ENCODE measurements at regions not wholly inside any gene's neighbourhood (a gene's known extent, or its start where the extent isn't known, plus 50 kb on each side); places are given as distances from the start of the nearest gene placed in this dataset.

DNA sequence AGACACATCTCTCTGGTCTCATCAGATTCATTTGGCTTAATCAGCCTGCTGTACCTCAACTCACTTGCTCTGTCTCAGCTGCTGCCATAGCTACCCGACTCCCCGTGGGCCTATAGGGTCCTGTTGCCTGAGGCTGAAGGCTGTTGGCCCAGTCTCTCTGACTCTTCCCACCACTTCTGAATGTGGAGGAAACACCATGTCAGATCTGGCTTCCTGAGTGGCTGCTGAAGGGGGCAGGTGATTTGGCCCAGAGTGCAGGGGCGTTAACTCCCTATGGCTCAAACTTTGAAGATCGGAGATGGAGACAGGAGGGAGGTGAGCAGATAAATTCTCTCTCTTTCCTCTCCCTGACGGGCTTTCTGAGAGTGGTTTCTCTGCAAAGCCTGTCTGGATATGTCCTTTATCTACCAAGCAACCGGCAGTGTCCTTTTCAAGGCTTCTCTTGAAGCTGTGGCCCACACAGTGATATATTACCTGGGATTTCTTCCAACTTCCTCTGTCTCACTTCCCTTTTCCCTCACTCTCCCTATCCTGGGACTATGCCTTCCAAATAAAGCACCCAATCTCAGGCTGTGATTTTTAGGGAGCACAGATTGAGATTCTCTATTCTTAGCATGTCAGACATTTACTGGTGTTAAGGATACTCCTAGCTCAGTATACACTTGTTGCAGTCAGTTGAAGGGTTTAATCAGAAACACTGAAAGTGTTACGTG is 334.9 kb upstream of the TBC1D5 start:
- DNase-seq, result no peak

DNA sequence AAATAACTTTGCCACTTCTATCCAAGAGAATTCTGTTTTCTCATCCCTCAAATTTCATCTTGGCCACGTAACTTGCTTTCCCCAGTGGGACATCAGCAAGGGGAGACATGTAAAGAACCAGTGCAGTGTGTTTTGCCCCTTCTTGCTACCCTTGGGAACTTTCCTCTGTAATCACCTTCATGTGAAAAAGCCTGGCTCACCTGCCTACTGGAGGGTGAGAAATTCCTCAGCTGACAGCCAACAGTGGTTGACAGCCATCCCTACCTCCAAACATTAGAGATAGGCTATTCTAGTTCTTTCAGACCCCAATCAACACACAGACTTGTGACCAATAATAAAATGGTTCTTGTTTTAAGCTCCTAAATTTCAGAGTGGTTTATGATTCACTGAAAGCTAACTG is 333.9 kb upstream of the TBC1D5 start:
- DNase-seq, result no peak

DNA sequence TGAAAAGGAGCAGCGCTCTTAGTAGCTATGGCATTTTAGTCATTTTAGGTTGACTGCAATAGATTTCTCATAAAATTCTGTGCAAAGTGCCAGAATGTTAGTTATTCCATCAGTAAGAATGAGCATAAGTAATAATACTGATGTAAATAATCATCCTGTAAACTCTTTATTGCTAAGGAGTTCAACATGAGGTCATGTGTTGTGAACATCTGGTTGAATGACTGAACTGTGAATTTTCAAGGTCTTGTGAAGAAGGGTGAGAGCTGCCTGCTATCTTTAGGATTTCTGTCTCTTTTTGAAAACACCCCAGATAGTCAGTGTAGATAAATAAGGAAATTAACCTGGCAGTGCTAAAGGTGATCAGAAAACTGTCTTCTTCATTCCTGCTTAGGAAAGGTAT is 333.4 kb upstream of the TBC1D5 start:
- DNase-seq, result no peak

DNA sequence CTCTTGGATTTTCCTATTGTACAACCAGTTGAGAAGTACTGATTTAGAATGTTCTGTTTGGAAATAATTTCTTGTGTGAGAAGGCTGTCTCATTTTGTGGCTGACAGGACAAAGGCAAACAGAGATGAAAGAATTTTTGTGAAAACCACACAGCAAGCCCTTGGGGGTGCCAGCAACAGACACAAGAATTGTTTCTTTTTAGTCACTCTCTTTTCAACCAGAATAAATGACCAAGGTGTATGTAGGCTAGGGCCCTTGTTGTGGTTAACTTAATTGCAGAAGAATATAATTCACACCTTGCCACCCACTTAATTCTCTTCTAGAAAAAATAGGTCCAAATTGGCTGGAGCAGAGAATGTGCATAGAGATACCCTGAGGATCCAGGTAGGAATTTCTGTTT is 329.4 kb upstream of the TBC1D5 start:
- no peak for DNase-seq

DNA sequence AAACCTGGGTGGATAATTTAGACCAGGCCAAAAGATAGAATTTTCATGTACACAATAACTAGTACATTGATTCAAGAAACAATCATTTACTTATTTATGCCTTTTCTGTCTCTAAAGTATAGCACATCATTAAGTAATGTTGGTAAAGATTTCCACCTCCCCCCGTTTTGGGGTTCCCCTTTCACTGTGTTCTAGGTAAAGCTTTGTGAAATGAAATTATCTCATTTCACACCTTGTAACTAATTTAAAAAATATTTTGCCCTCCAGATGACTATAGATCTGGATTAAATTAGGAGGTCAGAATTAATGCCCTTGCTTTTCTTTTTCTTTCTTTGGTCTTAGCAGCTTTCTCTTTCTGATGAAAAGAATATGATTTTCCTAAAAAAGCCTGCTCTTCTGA is 328.5 kb upstream of the TBC1D5 start:
- DNase-seq, result no peak

DNA sequence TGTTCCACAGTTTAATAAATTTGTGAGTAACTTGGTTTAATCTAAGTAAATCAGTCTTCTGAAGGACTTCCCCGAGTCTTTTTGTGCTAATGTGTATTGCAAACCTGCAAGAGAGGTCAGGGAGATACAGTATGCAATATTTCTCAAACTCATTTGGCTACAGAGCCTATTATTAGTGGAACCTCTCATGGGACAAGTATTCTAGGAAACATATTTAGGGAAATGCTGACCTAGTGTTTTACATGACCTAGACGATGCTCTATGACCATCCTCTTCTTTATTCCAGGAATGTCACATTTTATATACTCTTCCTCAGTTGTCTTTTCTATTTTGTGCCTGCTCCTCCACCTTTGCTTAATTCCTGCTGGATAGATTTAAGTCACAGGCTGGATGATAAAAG is 327.8 kb upstream of the TBC1D5 start:
- DNase-seq, result no peak

DNA sequence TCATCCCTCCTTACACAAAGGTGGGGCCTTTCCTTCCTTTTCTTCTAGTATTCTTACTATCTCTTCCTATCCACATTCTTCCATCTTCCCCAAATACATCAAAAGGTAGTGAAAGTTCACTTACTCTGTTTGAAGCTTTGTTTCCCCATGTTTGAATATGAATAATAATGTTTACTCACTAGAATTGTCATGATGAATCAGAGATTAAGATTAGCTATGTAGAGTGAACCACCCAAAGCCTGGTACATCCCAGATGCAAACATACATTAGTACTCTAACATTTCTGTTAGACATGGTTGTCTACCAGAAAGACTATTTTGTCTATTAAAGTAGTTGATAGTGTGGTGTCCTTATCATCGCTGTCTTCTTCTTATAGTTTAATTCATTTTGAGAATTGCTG is 327.1 kb upstream of the TBC1D5 start:
- no peak for DNase-seq

DNA sequence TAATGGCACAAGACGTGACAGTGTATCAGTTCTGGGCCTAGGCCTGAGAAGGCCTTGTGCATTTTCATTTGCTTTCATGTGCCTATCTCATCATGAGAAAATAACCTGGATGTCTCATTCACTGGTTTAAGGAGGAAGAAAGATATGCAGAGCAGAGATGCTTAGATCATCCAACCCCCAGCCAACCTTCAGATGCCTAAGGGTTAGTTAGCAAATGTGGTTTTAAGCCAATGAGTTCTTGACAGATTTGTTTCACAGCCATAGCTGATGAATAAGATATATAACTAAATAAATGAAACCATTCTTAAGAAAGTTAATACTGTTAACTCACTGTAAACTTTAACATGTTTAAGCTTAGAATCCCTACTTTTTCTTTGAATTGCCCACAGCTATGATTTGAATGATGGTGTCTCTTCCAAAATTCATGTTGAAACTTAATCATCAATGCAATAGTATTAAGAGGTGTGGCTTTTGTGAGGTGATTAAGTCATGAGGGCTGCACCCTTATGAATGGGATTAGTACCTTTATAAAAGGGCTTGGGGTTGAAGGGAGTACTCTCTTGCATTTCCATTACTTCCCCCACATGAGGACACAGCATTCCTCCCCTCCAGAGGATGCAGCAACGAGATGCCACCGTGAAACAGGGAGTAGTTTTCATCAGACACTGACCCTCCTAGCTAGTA is 324.6 kb upstream of the TBC1D5 start:
- no peak for DNase-seq

DNA sequence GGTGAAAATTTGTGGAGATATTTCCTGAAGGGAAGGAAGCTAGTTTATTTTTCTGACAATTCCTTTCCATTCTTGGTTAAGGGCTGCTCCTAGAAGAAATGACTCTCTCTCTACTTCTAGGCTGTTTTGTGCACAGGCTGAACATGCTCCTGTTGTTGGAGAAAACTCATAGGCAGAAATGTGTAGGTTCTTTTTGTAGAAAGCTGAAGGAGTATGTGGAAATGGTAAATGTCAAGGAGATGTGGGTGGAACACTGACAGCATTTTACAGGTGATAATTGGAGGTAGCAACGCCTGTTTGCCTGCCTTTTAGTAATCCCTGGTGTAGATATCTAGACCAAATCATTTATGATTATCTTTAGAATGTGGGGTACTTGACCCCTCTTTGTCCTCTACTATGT is 322.2 kb upstream of the TBC1D5 start:
- no peak for DNase-seq

DNA sequence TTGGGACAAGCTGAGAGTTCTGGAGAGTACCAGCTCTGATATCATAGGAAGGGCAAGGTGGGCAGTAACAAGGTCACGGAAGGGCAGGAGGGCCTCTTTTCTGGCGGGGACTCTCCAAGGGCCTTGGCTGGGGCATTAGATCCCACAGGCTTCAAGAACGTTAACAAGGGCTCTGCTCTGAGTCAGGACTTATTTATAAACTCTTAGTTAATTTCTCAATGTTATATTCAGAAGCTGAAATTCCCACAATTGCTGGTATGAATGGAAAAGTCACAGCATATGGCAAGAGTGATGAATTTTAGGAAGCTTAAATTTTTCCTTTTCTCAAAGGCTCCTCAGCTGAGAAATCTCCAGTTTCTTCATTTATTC is 320.2 kb upstream of the TBC1D5 start:
- no peak for DNase-seq

DNA sequence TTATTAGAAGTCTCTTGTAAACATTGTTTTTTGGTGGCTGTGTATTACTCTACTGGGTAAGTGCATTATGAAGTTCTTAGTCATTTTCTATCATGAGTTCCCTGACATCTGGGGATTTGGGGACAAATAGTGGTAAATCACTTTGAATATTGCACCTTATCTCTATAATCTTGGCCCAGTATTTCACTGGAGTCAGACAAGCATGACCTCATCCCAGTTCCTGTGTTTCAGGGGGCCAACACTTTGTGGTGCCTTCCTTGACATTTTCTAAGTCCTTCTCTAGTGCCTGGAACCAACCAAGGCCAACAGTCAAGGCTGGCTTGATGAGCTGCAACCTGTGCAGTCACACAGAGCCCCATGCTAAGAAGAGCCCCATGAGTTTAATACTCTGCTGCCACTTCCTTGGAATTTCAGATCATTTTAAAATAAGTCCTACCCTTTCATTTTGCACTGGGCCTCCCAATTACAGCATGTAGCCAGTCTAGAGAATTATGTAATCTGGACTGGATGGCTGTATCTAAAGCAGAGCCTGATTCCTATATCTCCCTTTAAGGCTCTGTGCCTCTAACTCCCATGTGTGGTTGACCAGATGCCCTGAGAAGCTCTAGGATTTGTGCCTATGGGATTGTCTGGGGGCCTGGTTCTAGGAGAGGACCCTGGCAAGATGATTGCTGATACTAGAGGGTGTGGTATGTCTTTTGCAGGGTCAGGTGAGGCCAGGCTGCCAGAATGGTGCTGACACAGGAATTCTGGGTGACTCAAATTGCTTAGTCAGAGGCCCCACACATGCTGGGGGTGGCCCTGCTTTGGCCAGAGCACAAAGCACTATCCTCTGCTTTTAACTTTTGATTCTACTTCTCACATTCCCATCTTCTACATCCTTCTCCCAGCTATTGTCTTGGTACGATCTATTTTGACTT is 319.6 kb upstream of the TBC1D5 start:
- no peak for DNase-seq

DNA sequence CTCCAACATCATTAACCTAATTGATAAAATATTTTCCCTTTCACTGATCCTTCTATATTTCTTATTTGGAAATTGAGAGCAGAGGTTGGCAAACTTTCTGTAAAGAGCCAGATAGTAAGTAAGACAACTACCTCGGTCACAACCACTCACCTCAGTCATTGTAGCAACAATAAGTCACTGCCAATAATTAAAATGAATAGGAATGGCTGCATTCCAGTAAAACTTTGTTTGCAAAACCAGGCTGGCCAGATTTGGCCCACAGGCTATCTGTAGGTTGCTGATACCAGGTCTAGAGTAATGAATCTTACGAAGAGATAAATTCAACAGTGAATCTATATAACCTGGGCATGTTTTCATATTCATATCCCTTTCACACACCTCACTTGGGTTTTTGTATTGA is 316.2 kb upstream of the TBC1D5 start:
- no peak for DNase-seq

DNA sequence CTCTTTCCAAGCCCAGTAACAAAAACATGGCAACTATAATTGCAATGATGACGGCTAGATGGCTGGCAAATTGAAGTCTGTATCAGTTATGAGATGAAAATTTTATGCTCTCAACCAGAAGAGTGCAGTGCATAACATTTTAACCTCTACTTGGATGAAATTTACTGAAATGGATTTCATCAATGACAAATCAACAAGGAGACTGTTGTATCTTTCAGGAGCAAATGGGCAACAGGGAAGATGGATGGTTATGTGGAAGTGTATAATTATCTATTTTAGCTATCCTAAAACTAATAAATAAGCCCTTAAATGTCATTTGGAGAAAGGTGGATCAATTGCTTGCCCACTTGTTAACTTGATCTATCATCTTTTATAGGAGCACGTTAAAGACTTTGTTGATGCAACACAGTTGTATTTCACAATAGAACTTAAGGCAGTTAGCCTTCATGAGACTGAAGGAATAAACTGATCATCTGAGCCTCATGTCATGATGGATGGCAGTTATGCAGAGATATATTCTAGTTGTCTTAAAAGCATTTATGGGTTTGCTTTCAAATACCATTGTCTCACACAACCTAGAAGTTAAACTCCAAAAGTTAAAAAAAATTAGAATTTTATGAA is 315.1 kb upstream of the TBC1D5 start:
- no peak for DNase-seq

DNA sequence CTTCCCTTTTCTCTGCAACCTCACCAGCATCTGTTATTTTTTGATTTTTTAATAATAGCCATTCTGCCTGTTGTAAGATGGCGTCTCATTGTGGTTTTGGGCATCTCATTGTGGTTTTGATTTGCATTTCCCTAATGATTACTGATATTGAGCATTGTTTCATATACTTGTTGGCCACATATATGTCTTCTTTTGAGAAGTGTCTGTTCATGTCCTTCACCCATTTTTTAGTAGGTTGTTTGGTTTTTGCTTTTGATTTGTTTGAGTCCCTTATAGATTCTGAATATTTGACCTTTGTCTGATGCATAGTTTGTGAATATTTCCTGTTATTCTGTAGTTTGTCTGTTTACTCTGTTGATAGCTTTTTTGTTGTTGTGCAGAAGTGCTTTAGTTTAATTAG is 312.2 kb upstream of the TBC1D5 start:
- no peak for DNase-seq

DNA sequence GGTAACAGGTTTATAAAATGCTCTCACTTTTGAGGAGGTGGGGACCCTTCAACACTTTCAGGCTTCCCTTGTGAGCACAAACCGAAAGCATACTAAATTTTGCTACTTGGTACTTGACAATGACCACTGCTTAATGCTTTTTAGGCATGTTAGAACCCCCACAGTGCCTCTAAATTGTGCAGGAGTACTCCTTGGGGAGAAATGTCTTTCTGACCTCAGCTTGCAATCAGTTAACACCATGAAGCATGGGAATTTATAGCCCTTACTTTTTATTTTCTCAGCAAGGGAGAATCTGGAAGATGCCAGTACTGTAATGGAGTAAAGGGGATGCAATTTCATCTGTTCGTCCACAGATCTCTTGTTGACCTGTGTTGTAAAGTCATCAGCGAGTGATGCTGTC is 308.9 kb upstream of the TBC1D5 start:
- no peak for DNase-seq

DNA sequence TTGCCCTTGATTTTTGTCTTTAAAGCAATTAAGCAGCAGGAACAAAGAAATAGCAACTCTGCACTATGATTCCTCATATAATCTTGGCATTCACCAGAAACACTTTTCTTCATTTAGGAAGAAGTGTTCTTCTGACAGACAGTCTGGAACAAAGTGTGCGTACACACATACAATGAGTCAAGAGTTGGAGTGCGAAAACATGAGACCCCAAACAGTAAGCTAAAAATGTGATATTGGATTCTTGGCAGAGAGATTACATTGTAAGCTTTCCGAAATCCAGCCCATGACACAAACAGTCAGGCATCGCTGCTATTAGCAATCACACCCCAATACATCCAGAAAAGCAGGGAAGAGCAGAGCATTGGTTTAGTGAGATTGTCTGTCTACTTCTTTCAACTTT is 306.7 kb upstream of the TBC1D5 start:
- no peak for DNase-seq

DNA sequence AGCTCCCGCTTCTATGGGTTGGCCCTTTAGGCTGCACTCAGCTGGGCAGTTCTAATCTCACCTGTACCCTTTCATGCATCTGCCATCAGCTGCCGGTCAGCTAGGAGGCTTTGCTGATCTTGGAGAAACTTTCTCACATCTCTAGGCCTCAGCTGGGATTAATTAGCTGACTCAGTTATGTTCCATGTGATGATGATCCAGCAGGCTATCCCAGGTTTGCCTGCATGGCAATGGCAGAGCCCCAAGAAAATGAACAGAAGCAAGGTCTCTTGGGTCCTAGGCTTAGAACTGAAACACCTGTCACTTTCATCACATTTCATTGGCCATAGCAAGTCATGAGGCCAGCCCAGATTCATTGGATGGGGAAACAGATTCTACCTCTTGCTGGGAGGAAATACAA is 304.6 kb upstream of the TBC1D5 start:
- no peak for DNase-seq

DNA sequence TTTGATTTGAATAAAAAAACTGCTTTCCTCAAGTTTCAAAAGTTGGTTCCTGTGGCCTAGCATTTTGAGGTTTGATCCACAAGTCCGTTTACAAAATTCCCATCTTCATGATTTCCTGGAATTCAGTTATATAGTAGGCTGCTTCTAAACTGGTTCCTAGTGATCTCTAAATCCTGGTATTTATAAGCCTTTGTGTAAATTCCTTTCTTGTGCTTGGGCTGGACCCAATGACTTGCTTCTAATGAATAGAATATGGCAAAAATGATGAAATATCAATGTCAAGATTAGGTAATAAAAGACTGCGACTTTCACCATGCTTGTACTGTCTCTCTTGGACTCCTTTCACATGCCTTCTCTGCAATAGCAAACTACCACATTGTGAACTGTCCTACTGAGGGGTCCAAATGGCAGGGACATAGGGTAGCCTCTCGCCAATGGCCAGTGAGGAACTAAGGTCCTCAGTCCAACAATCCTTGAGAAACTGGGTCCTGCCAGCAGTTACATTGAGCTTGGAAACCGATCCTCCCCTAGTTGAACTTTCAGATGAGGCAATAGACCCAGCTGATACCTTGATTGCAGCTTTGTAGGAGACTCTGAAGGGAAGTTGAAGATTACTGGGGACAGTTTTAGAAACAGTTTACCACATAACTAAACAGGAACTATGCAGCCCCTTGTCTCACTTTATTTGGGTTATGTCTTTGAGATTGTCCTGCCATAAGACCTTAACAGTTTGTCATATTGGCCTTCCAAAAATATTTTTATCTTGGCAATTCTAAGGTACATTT is 303.9 kb upstream of the TBC1D5 start:
- DNase-seq, result no peak

DNA sequence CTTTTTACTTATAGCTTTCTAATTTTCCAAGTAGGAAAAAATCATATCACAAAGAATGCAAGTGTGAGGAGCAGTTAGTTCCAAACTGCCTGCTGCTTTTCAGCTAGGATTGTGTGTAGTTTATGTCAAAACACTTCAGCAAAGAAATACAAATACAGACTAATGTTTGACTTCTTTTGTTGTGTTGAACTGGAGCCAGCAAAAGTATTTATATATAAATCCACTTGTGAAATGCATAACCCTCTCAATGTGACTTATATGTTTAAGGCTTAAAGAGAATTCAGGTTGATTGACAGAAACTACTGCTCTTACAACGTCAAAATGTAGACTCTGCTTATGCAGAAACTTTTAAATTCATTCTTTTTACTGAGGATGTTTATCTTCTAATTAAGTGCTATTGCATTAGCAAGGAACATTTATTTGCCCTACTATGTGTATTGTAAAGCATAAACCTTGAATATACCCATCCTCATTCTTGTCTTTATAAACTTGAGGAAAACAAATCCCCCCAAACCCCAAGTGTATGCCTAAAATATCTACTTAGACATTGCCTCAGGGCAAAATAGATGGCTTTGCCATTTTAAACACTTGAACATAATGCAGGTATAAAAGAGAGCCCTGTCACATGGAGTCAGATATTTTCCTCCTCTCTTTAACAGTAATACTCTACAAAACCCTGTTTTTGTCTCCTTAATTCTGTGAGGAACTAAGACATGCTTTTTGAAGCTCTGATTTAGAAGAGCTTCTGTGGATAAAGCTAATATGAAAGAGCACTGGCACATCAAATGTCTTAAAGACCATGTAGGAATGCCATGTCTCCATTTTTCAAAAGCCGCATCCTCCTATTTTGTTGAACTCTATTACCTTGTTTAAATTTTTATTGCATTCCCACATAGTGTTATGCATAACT is 302.8 kb upstream of the TBC1D5 start:
- no peak for DNase-seq

DNA sequence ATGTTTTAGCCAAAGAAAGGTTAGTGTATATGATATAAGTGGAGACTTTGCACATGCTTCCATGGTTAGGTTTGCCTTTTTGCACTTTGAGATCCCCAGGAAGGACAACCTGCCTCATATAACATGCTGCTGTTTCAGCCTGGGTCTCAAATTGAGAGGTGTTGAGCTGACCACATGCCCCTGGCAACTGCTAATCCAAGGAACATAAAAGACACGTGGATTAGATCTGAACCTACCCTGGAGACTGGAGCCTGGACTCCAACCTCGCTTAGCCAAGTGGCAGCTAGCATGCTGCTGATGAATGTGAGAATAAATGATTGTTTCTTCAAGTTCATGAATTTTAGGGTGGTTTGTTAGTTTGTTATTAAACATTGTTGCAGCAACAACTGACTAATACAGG is 301.8 kb upstream of the TBC1D5 start:
- no peak for DNase-seq

DNA sequence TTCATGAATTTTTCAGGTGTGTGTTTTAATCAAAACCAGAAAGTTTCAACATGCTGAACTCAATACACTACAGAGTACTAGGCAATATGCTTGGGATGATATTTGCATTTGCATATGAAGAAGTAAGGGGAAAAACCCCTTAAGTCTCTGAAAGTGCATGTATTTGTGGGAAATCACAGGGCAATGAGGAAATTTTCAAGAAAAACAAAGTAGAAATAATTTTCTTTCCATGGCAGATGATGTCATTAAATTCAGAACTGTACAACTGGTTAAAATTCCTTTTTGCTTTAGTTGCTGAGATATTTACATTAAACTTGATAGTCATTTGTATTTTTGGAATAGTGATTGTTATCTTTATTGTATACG is 294.0 kb upstream of the TBC1D5 start:
- DNase-seq, result no peak
